Fibroblast of lung (primary cell): ENCODE measurements at regions not wholly inside any gene's neighbourhood (a gene's known extent, or its start where the extent isn't known, plus 50 kb on each side); places are given as distances from the start of the nearest gene placed in this dataset.

Source experiments
- DNase-seq, 2 donors: peaks; one replicate each; pipeline versions ENCODE4 v3.0.0 to v3.0.0-alpha.2; 2010; ENCODE audit warnings: low read depth in 2 of 2
- H2AFZ ChIP-seq: 2 replicates; pipeline ENCODE4 v1.5.1; 2012; ENCODE audit warnings: low read length, control low read depth, inconsistent platforms
- H3K27ac ChIP-seq: 2 replicates; pipeline ENCODE4 v1.5.1; 2011; ENCODE audit warnings: low read length, control low read depth; ENCODE audit not compliant: insufficient read depth
- H3K27me3 ChIP-seq: 2 replicates; pipeline ENCODE4 v1.5.1; 2011; ENCODE audit warnings: mild to moderate bottlenecking, low read length; ENCODE audit not compliant: control insufficient read depth, insufficient read depth
- H3K36me3 ChIP-seq: 2 replicates; pipeline ENCODE4 v1.5.1; 2011; ENCODE audit warnings: low read length; ENCODE audit not compliant: control insufficient read depth, insufficient read depth
- H3K4me1 ChIP-seq: 2 replicates; pipeline ENCODE4 v1.5.1; 2011; ENCODE audit warnings: low read length; ENCODE audit not compliant: control insufficient read depth, insufficient read depth; ENCODE audit errors: extremely low read depth
- H3K4me2 ChIP-seq: 2 replicates; pipeline ENCODE4 v1.5.1; 2011; ENCODE audit warnings: low read length, control low read depth; ENCODE audit not compliant: insufficient read depth; ENCODE audit errors: extremely low read depth
- H3K4me3 ChIP-seq, 4 experiments: fragments of 200-600 bp in 1 of 4; sonication (generic) in 1 of 4; replicated peaks in 1 of 4; 2 replicates each; pipeline ENCODE4 v1.5.1; 2011 to 2016; ENCODE audit warnings: low read length in 4 of 4, low read depth in 3 of 4, mild to moderate bottlenecking in 3 of 4, control low read depth in 2 of 4, inconsistent platforms in 1 of 4, mixed read lengths in 1 of 4; ENCODE audit not compliant: insufficient read depth in 1 of 4; ENCODE audit errors: control extremely low read depth in 1 of 4
- H3K79me2 ChIP-seq: 2 replicates; pipeline ENCODE4 v1.5.1; 2012; ENCODE audit warnings: mild to moderate bottlenecking, low read length, inconsistent platforms; ENCODE audit not compliant: control insufficient read depth, insufficient read depth
- H3K9ac ChIP-seq: 2 replicates; pipeline ENCODE4 v1.5.1; 2011; ENCODE audit warnings: mild to moderate bottlenecking, low read length, control low read depth; ENCODE audit not compliant: insufficient read depth
- H3K9me3 ChIP-seq: 2 replicates; pipeline ENCODE4 v1.5.1; 2012; ENCODE audit warnings: low read depth, low read length; ENCODE audit not compliant: control insufficient read depth, insufficient read depth
- H4K20me1 ChIP-seq: 2 replicates; pipeline ENCODE4 v1.5.1; 2011; ENCODE audit warnings: low read length; ENCODE audit not compliant: control insufficient read depth, insufficient read depth; ENCODE audit errors: extremely low read depth
- CTCF ChIP-seq, 2 donors: IDR thresholded peaks in 1 of 2; conservative IDR thresholded peaks in 1 of 2; 1 replicate in 1 of 2; 2 replicates in 1 of 2; pipeline ENCODE4 v1.5.1; 2011 to 2012; ENCODE audit warnings: low read length in 2 of 2, control low read depth in 1 of 2, inconsistent platforms in 1 of 2, low read depth in 1 of 2, mild to moderate bottlenecking in 1 of 2
- EZH2 ChIP-seq: IDR thresholded peaks from 2 replicates; pipeline ENCODE4 v1.5.1; 2012; ENCODE audit warnings: low read length, control low read depth, mild to moderate bottlenecking; ENCODE audit errors: missing control alignments

- H3K4me1 ChIP-seq: peaks cover 8% of the 10 kb centered on the region
- no peak overlapping the region for H3K4me3 ChIP-seq
- no peaks in the 10 kb centered on the region for H3K79me2 ChIP-seq
- H3K27me3 ChIP-seq: no peaks in the 10 kb centered on the region
- H3K27ac ChIP-seq: no peak overlapping the region
- DNase-seq: no peak
- H3K36me3 ChIP-seq: no peaks in the 10 kb centered on the region
- no peaks in the 10 kb centered on the region for H4K20me1 ChIP-seq
- no peak overlapping the region for H3K4me2 ChIP-seq
- no peak overlapping the region for H2AFZ ChIP-seq
- no peaks in the 10 kb centered on the region for H3K9me3 ChIP-seq
- TF ChIP-seq EZH2 (no peak), CTCF (conservative IDR thresholded peaks at IDR 0.05 in 1 of 2, IDR thresholded peaks at IDR 0.05 in 1 of 2; ENCODE audit: low read depth in 1 of 2, low read length in 2 of 2) (no peak)
- H3K9ac ChIP-seq: no peak overlapping the region
Measured at GRCh38 chr9:99348289-99348688, 126.2 kb downstream of the SEC61B start.

DNA sequence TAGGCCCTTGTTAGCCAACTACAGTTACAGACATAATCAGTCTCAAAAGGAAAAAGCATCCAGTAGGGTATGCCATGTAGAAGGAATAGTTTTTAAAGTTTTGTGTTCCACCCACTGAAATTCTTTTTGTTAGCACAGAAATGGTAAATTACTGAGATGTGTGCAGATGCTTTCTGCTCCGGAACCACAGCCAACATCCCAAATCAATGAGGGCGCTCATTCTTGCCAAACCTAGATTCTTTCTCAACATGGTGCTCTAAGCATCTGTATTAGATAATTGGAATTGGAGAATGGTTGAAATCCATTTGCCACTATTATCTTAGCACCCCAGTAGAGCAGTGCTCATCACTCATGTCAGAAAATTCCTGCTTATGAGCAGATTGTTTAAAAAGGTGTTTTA, 127.8 kb downstream of the SEC61B start:
- peaks cover 14% of the 10 kb centered on the region for H3K4me1 ChIP-seq
- H3K9me3 ChIP-seq: no peaks in the 10 kb centered on the region
- no peaks in the 10 kb centered on the region for H3K79me2 ChIP-seq
- no peak overlapping the region for H3K27ac ChIP-seq
- no peak overlapping the region for H3K4me2 ChIP-seq
- DNase-seq: no peak
- no peak overlapping the region for H3K9ac ChIP-seq
- TF ChIP-seq EZH2: no peak
- TF ChIP-seq CTCF (conservative IDR thresholded peaks at IDR 0.05 in 1 of 2, IDR thresholded peaks at IDR 0.05 in 1 of 2; ENCODE audit: low read depth in 1 of 2, low read length in 2 of 2): no peak
- no peaks in the 10 kb centered on the region for H3K36me3 ChIP-seq
- H2AFZ ChIP-seq: no peak overlapping the region
- H4K20me1 ChIP-seq: no peaks in the 10 kb centered on the region
- H3K27me3 ChIP-seq: no peaks in the 10 kb centered on the region
- no peak overlapping the region for H3K4me3 ChIP-seq

- no peaks in the 10 kb centered on the region for H3K79me2 ChIP-seq
- H3K36me3 ChIP-seq: no peaks in the 10 kb centered on the region
- no peak overlapping the region for H3K4me3 ChIP-seq
- no peak for DNase-seq
- H3K9me3 ChIP-seq: no peaks in the 10 kb centered on the region
- no peak overlapping the region for H3K4me2 ChIP-seq
- peaks cover 13% of the 10 kb centered on the region for H3K4me1 ChIP-seq
- H3K27me3 ChIP-seq: no peaks in the 10 kb centered on the region
- no peaks in the 10 kb centered on the region for H4K20me1 ChIP-seq
- no peak overlapping the region for H3K9ac ChIP-seq
- H3K27ac ChIP-seq: no peak overlapping the region
- no peak overlapping the region for H2AFZ ChIP-seq
- no peak for TF ChIP-seq EZH2
- TF ChIP-seq CTCF (conservative IDR thresholded peaks at IDR 0.05 in 1 of 2, IDR thresholded peaks at IDR 0.05 in 1 of 2; ENCODE audit: low read depth in 1 of 2, low read length in 2 of 2): no peak
Measured at GRCh38 chr9:99350461-99350860, 128.4 kb downstream of the SEC61B start.
